ENCODE measurements at regions not wholly inside any gene's neighbourhood (a gene's known extent, or its start where the extent isn't known, plus 50 kb on each side); places are given as distances from the start of the nearest gene placed in this dataset.

GRCh38 chr9:106683454-106683853 lies 179.5 kb upstream of the ZNF462 start:
- Histone ChIP-seq H3K27me3 (replicated peaks in 1 of 4; ENCODE audit: control insufficient read depth in 3 of 4, extremely low read depth in 1 of 4, insufficient read depth in 3 of 4, low read length in 3 of 4) (no peaks in the 10 kb centered on the region), H3K27ac (ENCODE audit: low read depth, low read length) (no peak overlapping the region), H4K91ac (replicated peaks; ENCODE audit: insufficient read length, low read length) (no peak overlapping the region), H3K4me2 (ENCODE audit: insufficient read depth in 1 of 2, low read depth in 2 of 2, low read length in 2 of 2) (no peak overlapping the region), H3K79me1 (ENCODE audit: low read depth, low read length) (no peaks in the 10 kb centered on the region), H4K5ac (ENCODE audit: insufficient read length, low read depth, low read length) (no peak overlapping the region), H3K36me3 (ENCODE audit: control insufficient read depth in 2 of 4, insufficient read depth in 4 of 4, low read length in 3 of 4) (no peaks in the 10 kb centered on the region), H2AK5ac (ENCODE audit: low read depth, low read length) (no peak overlapping the region), H3K23ac (ENCODE audit: insufficient read length) (no peak overlapping the region), H3K9ac (replicated peaks in 1 of 4; ENCODE audit: extremely low read depth in 1 of 4, low read depth in 3 of 4, low read length in 3 of 4) (no peak overlapping the region), H2BK20ac (ENCODE audit: low read length) (no peak overlapping the region), H2BK15ac (ENCODE audit: low read length) (no peak overlapping the region), H3K79me2 (ENCODE audit: control insufficient read depth in 1 of 2, insufficient read depth in 2 of 2, low read length in 2 of 2) (no peaks in the 10 kb centered on the region), H3K4me3 (ENCODE audit: extremely low read depth in 1 of 4, insufficient read depth in 2 of 4, low read depth in 3 of 4, low read length in 4 of 4) (no peak overlapping the region), H3K23me2 (ENCODE audit: low read depth, low read length) (no peaks in the 10 kb centered on the region), H2BK120ac (replicated peaks; ENCODE audit: low read depth, low read length) (no peak overlapping the region), H4K20me1 (replicated peaks in 1 of 2; ENCODE audit: control insufficient read depth in 1 of 2, insufficient read depth in 2 of 2, low read length in 2 of 2) (no peaks in the 10 kb centered on the region), H3K4ac (replicated peaks; ENCODE audit: insufficient read length, low read depth, low read length) (no peak overlapping the region), H3K18ac (ENCODE audit: extremely low read depth, low read length) (no peak overlapping the region), H3K9me3 (ENCODE audit: insufficient read depth in 2 of 2, low read depth in 1 of 2, low read length in 1 of 2) (no peaks in the 10 kb centered on the region), H2BK12ac (ENCODE audit: low read depth, low read length) (no peak overlapping the region), H2BK5ac (ENCODE audit: low read depth, low read length) (no peak overlapping the region), H3K14ac (ENCODE audit: insufficient read length) (no peak overlapping the region), H2AFZ (ENCODE audit: low read length) (no peak overlapping the region), H3K4me1 (replicated peaks in 1 of 4; ENCODE audit: control insufficient read depth in 3 of 4, insufficient read depth in 4 of 4, low read length in 3 of 4) (peaks cover 1 to 8% (median 5%) of the 10 kb centered on the region in 4 experiments; a peak in 6 of 7 replicates), H3K56ac (replicated peaks; ENCODE audit: insufficient read length, low read depth, low read length) (no peak overlapping the region), H4K8ac (ENCODE audit: extremely low read depth, insufficient read depth, low read length) (no peak overlapping the region)
- CTCF ChIA-PET (ENCODE audit: partially characterized antibody), result interaction anchor here (0.6 kb wide), 1 partner anchor 40 kb away, joined by 3 read pairs; no protein-coding TSS in a partner anchor
- FAIRE-seq, result no peak
- POLR2A ChIA-PET (ENCODE audit: partially characterized antibody), result no interaction called here
- DNase-seq (ENCODE audit: low read depth in 1 of 2, low spot score in 2 of 2), result no peak
- TF ChIP-seq RBBP5 (IDR thresholded peaks at IDR 0.05; ENCODE audit: borderline replicate concordance, low read depth, low read length) (no peak), EGR1 (IDR thresholded peaks at IDR 0.05; ENCODE audit: borderline replicate concordance, low read depth, low read length) (no peak), CHD1 (IDR thresholded peaks at IDR 0.05; ENCODE audit: low read depth, low read length) (no peak), HDAC6 (IDR thresholded peaks at IDR 0.05; ENCODE audit: low read depth, low read length) (no peak), RNF2 (IDR thresholded peaks at IDR 0.05; ENCODE audit: borderline replicate concordance, low read depth, low read length, missing control alignments, poor library complexity, severe bottlenecking) (no peak), ASH2L (IDR thresholded peaks at IDR 0.05; ENCODE audit: low read length) (no peak), SP1 (IDR thresholded peaks at IDR 0.05; ENCODE audit: low read depth, low read length) (no peak), POLR2A (IDR thresholded peaks at IDR 0.05; ENCODE audit: control extremely low read depth in 1 of 2, low read depth in 2 of 2, low read length in 2 of 2) (no peak), KDM5A (IDR thresholded peaks at IDR 0.05; ENCODE audit: low read length) (no peak), JUN (IDR thresholded peaks at IDR 0.05; ENCODE audit: low read depth, low read length) (no peak), SUZ12 (IDR thresholded peaks at IDR 0.05; ENCODE audit: low read length) (no peak), KDM1A (IDR thresholded peaks at IDR 0.05; ENCODE audit: borderline replicate concordance, low read length) (no peak), BRCA1 (IDR thresholded peaks at IDR 0.05; ENCODE audit: low read depth, low read length) (no peak), CTCF (IDR thresholded peaks at IDR 0.05; ENCODE audit: control extremely low read depth in 1 of 3, insufficient read depth in 1 of 3, low read depth in 1 of 3, low read length in 3 of 3) (no peak)

Measured in H1 (cell line).